MCF 10A (cell line): ENCODE measurements at regions not wholly inside any gene's neighbourhood (a gene's known extent, or its start where the extent isn't known, plus 50 kb on each side); places are given as distances from the start of the nearest gene placed in this dataset.
"Not testable (repeated sequence)": the region's sequence is repeated elsewhere in the genome, so short reads cannot be mapped to it uniquely, and the experiment has no call there.

Source experiments
- BruUV-seq: library from RNA; stranded (reverse); fragments of 400-500 nt; replicated peaks from 2 replicates; lab custom pipeline; 2021; lab: Mats Ljungman, UMichigan
- CTCF ChIA-PET: fragments of 300-600 bp; sonication (Branson Sonifier 250); formaldehyde crosslinking; extraction: SDS; loops from one replicate; lab custom pipeline; 2021; ENCODE audit warnings: antibody characterized with exemption, inconsistent platforms; lab: Yijun Ruan, JAX
- POLR2A ChIA-PET: fragments of 300-600, 350-650 bp; sonication (Branson Sonifier 250); formaldehyde crosslinking; extraction: SDS; loops from one replicate; lab custom pipeline; 2020; ENCODE audit warnings: antibody characterized with exemption, inconsistent platforms; lab: Yijun Ruan, JAX
- DNase-seq: peaks from one replicate; pipeline ENCODE4 v3.0.0-alpha.2; 2018; ENCODE audit not compliant: unreplicated experiment
- H3K27ac Mint-ChIP-seq: one replicate; pipeline ENCODE4 v1.8.0; 2022; ENCODE audit warnings: mild to moderate bottlenecking, low read depth, mixed read lengths; ENCODE audit not compliant: unreplicated experiment
- H3K27me3 Mint-ChIP-seq: one replicate; pipeline ENCODE4 v1.8.0; 2022; ENCODE audit warnings: mixed read lengths; ENCODE audit not compliant: insufficient read depth, unreplicated experiment
- H3K36me3 Mint-ChIP-seq: one replicate; pipeline ENCODE4 v1.8.0; 2022; ENCODE audit warnings: mild to moderate bottlenecking, moderate library complexity, mixed read lengths; ENCODE audit not compliant: insufficient read depth, unreplicated experiment
- H3K4me1 Mint-ChIP-seq: one replicate; pipeline ENCODE4 v1.8.0; 2022; ENCODE audit warnings: mixed read lengths; ENCODE audit not compliant: insufficient read depth, unreplicated experiment
- H3K4me3 Mint-ChIP-seq: one replicate; pipeline ENCODE4 v1.8.0; 2022; ENCODE audit warnings: mild to moderate bottlenecking, moderate library complexity, mixed read lengths; ENCODE audit not compliant: unreplicated experiment
- H3K9me3 Mint-ChIP-seq: one replicate; pipeline ENCODE4 v1.8.0; 2022; ENCODE audit warnings: mixed read lengths; ENCODE audit not compliant: unreplicated experiment
- CTCF ChIP-seq: fragments of 200-600 bp; IDR thresholded peaks from one replicate; pipeline ENCODE4 v1.8.0; 2022; ENCODE audit warnings: antibody characterized with exemption, mild to moderate bottlenecking; ENCODE audit not compliant: unreplicated experiment
- intact Hi-C: fragments of 100-400 bp; cut with micrococcal nuclease; formaldehyde crosslinking; loops from 2 replicates; pipeline ENCODE4 v1.14.1; 2022

- POLR2A ChIA-PET: interaction anchor here (0.5 kb wide), 2 partner anchors 34 to 1002 kb away, joined by 3 read pairs; no protein-coding TSS in a partner anchor
- H3K4me1 Mint-ChIP-seq: no peaks in the 10 kb centered on the region
- intact Hi-C loops: no loop called here
- no peak for DNase-seq
- H3K9me3 Mint-ChIP-seq: no peaks in the 10 kb centered on the region
- no peak for TF ChIP-seq CTCF
- CTCF ChIA-PET: interaction anchor here (0.7 kb wide), 1 partner anchor 72 kb away, joined by 3 read pairs; no protein-coding TSS in a partner anchor
- no peak overlapping the region for H3K27ac Mint-ChIP-seq
- BruUV-seq: no TSS peak
- H3K4me3 Mint-ChIP-seq: no peak overlapping the region
- H3K27me3 Mint-ChIP-seq: no peaks in the 10 kb centered on the region
- H3K36me3 Mint-ChIP-seq: peaks cover 7% of the 10 kb centered on the region
Observed at GRCh38 chr3:137194301-137194700, 236.5 kb downstream of the IL20RB start.

- intact Hi-C loops, BruUV-seq, POLR2A ChIA-PET: not testable (repeated sequence)
Observed at GRCh38 chr3:137198374-137198773, 240.6 kb downstream of the IL20RB start.

GRCh38 chr3:137199678-137200077 is 241.9 kb downstream of the IL20RB start:
- no peak for TF ChIP-seq CTCF
- Mint-ChIP-seq H3K27ac (no peak overlapping the region), H3K4me3 (no peak overlapping the region), H3K27me3 (no peaks in the 10 kb centered on the region), H3K36me3 (no peaks in the 10 kb centered on the region), H3K9me3 (no peaks in the 10 kb centered on the region), H3K4me1 (no peaks in the 10 kb centered on the region)
- intact Hi-C loops: no loop called here
- ChIA-PET CTCF (interaction anchor here (0.5 to 0.6 kb wide), 2 partner anchors 26 to 375 kb away, joined by 3 read pairs; no protein-coding TSS in a partner anchor), POLR2A (no interaction called here)
- no TSS peak for BruUV-seq
- DNase-seq: no peak

More at GRCh38 chr3:137198374-137198773, 240.6 kb downstream of the IL20RB start:
- CTCF ChIA-PET, DNase-seq, H3K36me3 Mint-ChIP-seq, H3K27ac Mint-ChIP-seq, H3K4me1 Mint-ChIP-seq, H3K9me3 Mint-ChIP-seq, H3K4me3 Mint-ChIP-seq, H3K27me3 Mint-ChIP-seq: not testable (repeated sequence)

- Mint-ChIP-seq H3K36me3 (no peaks in the 10 kb centered on the region), H3K27ac (no peak overlapping the region), H3K27me3 (no peaks in the 10 kb centered on the region), H3K9me3 (no peaks in the 10 kb centered on the region), H3K4me1 (no peaks in the 10 kb centered on the region), H3K4me3 (no peak overlapping the region)
- DNase-seq: no peak
- TF ChIP-seq CTCF: no peak
- intact Hi-C loops: no loop called here
- ChIA-PET POLR2A (no interaction called here), CTCF (interaction anchor here (1.0 kb wide), 1 partner anchor 28 kb away, joined by 3 read pairs; no protein-coding TSS in a partner anchor)
- no TSS peak for BruUV-seq
Observed at GRCh38 chr3:137201066-137201465, 243.3 kb downstream of the IL20RB start.
